B cell (primary cell): ENCODE measurements at regions not wholly inside any gene's neighbourhood (a gene's known extent, or its start where the extent isn't known, plus 50 kb on each side); places are given as distances from the start of the nearest gene placed in this dataset.
"Not testable (repeated sequence)": the region's sequence is repeated elsewhere in the genome, so short reads cannot be mapped to it uniquely, and the experiment has no call there.

Source experiments
- ATAC-seq: fragments of 200-7000 bp; cut with Tn5 transposase; one replicate; pipeline ENCODE4 v1.10.0; 2021; ENCODE audit warnings: low read depth, mild to moderate bottlenecking, moderate number of reproducible peaks, moderate library complexity
- CTCF ChIA-PET: fragments of 350-600 bp; sonication (Branson Sonifier 250); formaldehyde crosslinking; loops from one replicate; lab custom pipeline; 2021; ENCODE audit warnings: antibody characterized with exemption, inconsistent platforms; lab: Charles Lee
- POLR2A ChIA-PET: fragments of 350-600 bp; sonication (Branson Sonifier 250); formaldehyde crosslinking; loops from one replicate; lab custom pipeline; 2021; ENCODE audit warnings: antibody characterized with exemption; lab: Charles Lee
- DNase-seq: peaks from one replicate; pipeline ENCODE4 v3.0.0; 2013
- H2AFZ ChIP-seq: 2 replicates; pipeline ENCODE4 v1.6.1; 2012; ENCODE audit warnings: mild to moderate bottlenecking, low read depth, low read length; ENCODE audit not compliant: insufficient read depth, poor library complexity, severe bottlenecking
- H3K27ac ChIP-seq, 2 donors: 1 replicate in 1 of 2; 2 replicates in 1 of 2; pipeline ENCODE4 v1.5.1; 2012 to 2013; ENCODE audit warnings: low read length in 2 of 2, mild to moderate bottlenecking in 2 of 2, moderate library complexity in 1 of 2
- H3K27me3 ChIP-seq, 4 experiments: fragments of 200-600 bp in 1 of 4; sonication (generic) in 1 of 4; replicated peaks in 1 of 4; 1 replicate in 2 of 4; 2 replicates in 2 of 4; pipeline versions ENCODE4 v1.6.1 to v1.7.0; 2013 to 2016; ENCODE audit warnings: low read length in 3 of 4, mild to moderate bottlenecking in 2 of 4, mixed read lengths in 1 of 4, moderate library complexity in 1 of 4; ENCODE audit not compliant: insufficient read depth in 4 of 4, control insufficient read depth in 3 of 4; ENCODE audit errors: control extremely low read depth in 1 of 4
- H3K36me3 ChIP-seq, 2 experiments: replicated peaks in 1 of 2; 1 replicate in 1 of 2; 2 replicates in 1 of 2; pipeline versions ENCODE4 v1.6.1 to v1.7.1; 2013; ENCODE audit warnings: low read length in 1 of 2; ENCODE audit not compliant: insufficient read depth in 2 of 2, control insufficient read depth in 1 of 2; ENCODE audit errors: control extremely low read depth in 1 of 2, extremely low read depth in 1 of 2
- H3K4me1 ChIP-seq, 2 donors: fragments of 200-600 bp in 1 of 2; sonication (generic) in 1 of 2; 1 replicate in 1 of 2; 2 replicates in 1 of 2; pipeline versions ENCODE4 v1.5.1 to v1.6.1; 2013 to 2017; ENCODE audit warnings: low read length in 2 of 2; ENCODE audit not compliant: control insufficient read depth in 2 of 2, insufficient read depth in 2 of 2
- H3K4me2 ChIP-seq: replicated peaks from 2 replicates; pipeline ENCODE3; 2012; ENCODE audit warnings: mild to moderate bottlenecking, low read depth, low read length; ENCODE audit not compliant: poor library complexity, severe bottlenecking
- H3K4me3 ChIP-seq, 5 experiments: fragments of 200-600 bp in 1 of 5; sonication (generic) in 1 of 5; 1 replicate in 3 of 5; 2 replicates in 2 of 5; pipeline versions ENCODE4 v1.5.1 to v1.7.0; 2011 to 2016; ENCODE audit warnings: low read length in 4 of 5, mild to moderate bottlenecking in 4 of 5, low read depth in 2 of 5, control low read depth in 1 of 5, moderate library complexity in 1 of 5; ENCODE audit not compliant: insufficient read depth in 1 of 5; ENCODE audit errors: control extremely low read depth in 1 of 5, extremely low read depth in 1 of 5
- H3K79me2 ChIP-seq: fragments of 200-600 bp; sonication (generic); one replicate; pipeline ENCODE4 v1.6.0; 2016; ENCODE audit warnings: low read length; ENCODE audit not compliant: control insufficient read depth, insufficient read depth
- H3K9ac ChIP-seq: fragments of 200-600 bp; sonication (generic); 2 replicates; pipeline ENCODE4 v1.6.1; 2017; ENCODE audit warnings: mild to moderate bottlenecking, low read length, moderate library complexity
- H3K9me3 ChIP-seq, 3 donors: one replicate each; pipeline versions ENCODE4 v1.6.1 to v1.7.1; 2013; ENCODE audit warnings: low read length in 2 of 3; ENCODE audit not compliant: control insufficient read depth in 2 of 3, insufficient read depth in 1 of 3; ENCODE audit errors: control extremely low read depth in 1 of 3
- H4K20me1 ChIP-seq: 2 replicates; pipeline ENCODE4 v1.6.0; 2012; ENCODE audit warnings: mild to moderate bottlenecking, low read length; ENCODE audit not compliant: insufficient read depth, control insufficient read depth, poor library complexity, severe bottlenecking
- H3K27ac Mint-ChIP-seq: one replicate; pipeline ENCODE4 v1.8.0; 2021; ENCODE audit warnings: mixed read lengths
- H3K27me3 Mint-ChIP-seq: one replicate; pipeline ENCODE4 v1.8.0; 2021; ENCODE audit warnings: mixed read lengths
- H3K4me1 Mint-ChIP-seq: one replicate; pipeline ENCODE4 v1.8.0; 2021; ENCODE audit warnings: mixed read lengths
- H3K4me3 Mint-ChIP-seq: one replicate; pipeline ENCODE4 v1.8.0; 2021; ENCODE audit warnings: mixed read lengths
- H3K9me3 Mint-ChIP-seq: one replicate; pipeline ENCODE4 v1.8.0; 2022; ENCODE audit warnings: mixed read lengths; ENCODE audit not compliant: insufficient read depth
- CTCF ChIP-seq: fragments of 200-600 bp; IDR thresholded peaks from one replicate; pipeline ENCODE4 v1.8.0; 2022; ENCODE audit warnings: antibody characterized with exemption, mild to moderate bottlenecking
- EZH2 ChIP-seq: IDR thresholded peaks from 2 replicates; pipeline ENCODE4 v1.6.1; 2012; ENCODE audit warnings: borderline replicate concordance, low read depth, mild to moderate bottlenecking, moderate library complexity, low read length; ENCODE audit not compliant: insufficient read depth, poor library complexity, severe bottlenecking
- WGBS: methylation state at CpG from one replicate; pipeline ENCODE4 v1.1.5; 2013; ENCODE audit warnings: missing lambda C conversion rate; ENCODE audit not compliant: insufficient coverage; 5-methylcytosine and 5-hydroxymethylcytosine counted together
- intact Hi-C: fragments of 100-400 bp; cut with micrococcal nuclease; formaldehyde crosslinking; loops from one replicate; pipeline ENCODE4 v1.10.0; 2022

- no CpG with 5 or more reads among the region's 2 CpGs for WGBS
- Mint-ChIP-seq H3K27me3 (no peaks in the 10 kb centered on the region), H3K9me3 (no peaks in the 10 kb centered on the region), H3K4me3 (no peak overlapping the region), H3K4me1 (no peaks in the 10 kb centered on the region), H3K27ac (no peak overlapping the region)
- Histone ChIP-seq H2AFZ (no peak overlapping the region), H3K4me1 (no peaks in the 10 kb centered on the region), H3K27ac (no peak overlapping the region), H3K9ac (no peak overlapping the region), H4K20me1 (no peaks in the 10 kb centered on the region), H3K27me3 (no peaks in the 10 kb centered on the region), H3K9me3 (peaks cover 0 to 1% (median 0%) of the 10 kb centered on the region in 3 donors), H3K79me2 (no peaks in the 10 kb centered on the region), H3K4me2 (no peak overlapping the region), H3K36me3 (no peaks in the 10 kb centered on the region), H3K4me3 (no peak overlapping the region)
- DNase-seq (no peak), ATAC-seq (no peak)
- intact Hi-C loops: no loop called here
- TF ChIP-seq EZH2: no peak
- no peak for TF ChIP-seq CTCF
- CTCF ChIA-PET: no interaction called here
- POLR2A ChIA-PET: no interaction called here
Measured at GRCh38 chr3:21919383-21919782, 168.4 kb upstream of the ZNF385D start.

GRCh38 chr3:21920421-21920861 is 169.4 kb upstream of the ZNF385D start:
- intact Hi-C loops: no loop called here
- no peaks in the 10 kb centered on the region for H3K9me3 Mint-ChIP-seq
- Histone ChIP-seq H3K27me3 (no peaks in the 10 kb centered on the region), H3K27ac (no peak overlapping the region), H4K20me1 (no peaks in the 10 kb centered on the region), H3K36me3 (no peaks in the 10 kb centered on the region), H3K4me1 (no peaks in the 10 kb centered on the region), H3K79me2 (no peaks in the 10 kb centered on the region), H3K9ac (no peak overlapping the region), H2AFZ (no peak overlapping the region), H3K4me3 (no peak overlapping the region), H3K4me2 (no peak overlapping the region), H3K9me3 (peaks cover 0 to 1% (median 0%) of the 10 kb centered on the region in 3 donors)
- ATAC-seq (no peak), DNase-seq (no peak)
- WGBS: no CpG with 5 or more reads among the region's 1 CpG
- CTCF ChIA-PET: no interaction called here
- no peak overlapping the region for H3K27ac Mint-ChIP-seq
- no peak for TF ChIP-seq EZH2
- H3K27me3 Mint-ChIP-seq: no peaks in the 10 kb centered on the region
- no peaks in the 10 kb centered on the region for H3K4me1 Mint-ChIP-seq
- no peak overlapping the region for H3K4me3 Mint-ChIP-seq
- POLR2A ChIA-PET: no interaction called here

- ATAC-seq, POLR2A ChIA-PET, intact Hi-C loops, H3K27me3 Mint-ChIP-seq, CTCF ChIA-PET, H3K9me3 Mint-ChIP-seq, H3K79me2 ChIP-seq, H3K27me3 ChIP-seq, H3K4me3 Mint-ChIP-seq, H3K4me3 ChIP-seq, H3K9me3 ChIP-seq, H3K9ac ChIP-seq, H3K4me1 Mint-ChIP-seq, H4K20me1 ChIP-seq, H3K27ac Mint-ChIP-seq, H3K27ac ChIP-seq, DNase-seq, H3K4me1 ChIP-seq, H3K4me2 ChIP-seq, H3K36me3 ChIP-seq, H2AFZ ChIP-seq: not testable (repeated sequence)
- WGBS: no CpG with 5 or more reads among the region's 1 CpG
Measured at GRCh38 chr3:21923156-21923555, 172.1 kb upstream of the ZNF385D start.
